CD14-positive monocyte (primary cell): ENCODE measurements at regions not wholly inside any gene's neighbourhood (a gene's known extent, or its start where the extent isn't known, plus 50 kb on each side); places are given as distances from the start of the nearest gene placed in this dataset.
A peak's percentile ranks its signal among the peaks of the same experiment; 100 is the strongest.

ENCODE experiments used
- DNase-seq, 3 donors: peaks; one replicate each; pipeline ENCODE4 v3.0.0-alpha.2; 2011 to 2022
- H2AFZ ChIP-seq: 2 replicates; pipeline ENCODE4 v1.6.0; 2012; ENCODE audit warnings: mild to moderate bottlenecking, low read depth, low read length, inconsistent platforms; ENCODE audit not compliant: insufficient read depth, poor library complexity, severe bottlenecking
- H3K27ac ChIP-seq, 2 donors: 1 replicate in 1 of 2; 2 replicates in 1 of 2; pipeline ENCODE4 v1.5.1; 2012 to 2013; ENCODE audit warnings: low read length in 2 of 2, control low read depth in 1 of 2, inconsistent platforms in 1 of 2, low read depth in 1 of 2, mild to moderate bottlenecking in 1 of 2
- H3K27me3 ChIP-seq, 2 donors: one replicate each; pipeline versions ENCODE4 v1.6.0 to v1.6.1; 2011 to 2013; ENCODE audit warnings: low read length in 2 of 2; ENCODE audit not compliant: control insufficient read depth in 2 of 2, insufficient read depth in 2 of 2
- H3K36me3 ChIP-seq, 2 donors: replicated peaks in 1 of 2; 1 replicate in 1 of 2; 2 replicates in 1 of 2; pipeline versions ENCODE4 v1.5.1 to v1.6.1; 2012 to 2013; ENCODE audit warnings: low read length in 2 of 2, control low read depth in 1 of 2, inconsistent platforms in 1 of 2, mild to moderate bottlenecking in 1 of 2; ENCODE audit not compliant: insufficient read depth in 2 of 2, control insufficient read depth in 1 of 2
- H3K4me1 ChIP-seq, 2 donors: 1 replicate in 1 of 2; 2 replicates in 1 of 2; pipeline versions ENCODE4 v1.5.1 to v1.6.1; 2012 to 2013; ENCODE audit warnings: low read length in 2 of 2, control low read depth in 1 of 2, inconsistent platforms in 1 of 2, mild to moderate bottlenecking in 1 of 2, moderate library complexity in 1 of 2; ENCODE audit not compliant: insufficient read depth in 2 of 2, control insufficient read depth in 1 of 2
- H3K4me2 ChIP-seq: replicated peaks from 2 replicates; pipeline ENCODE3; 2012; ENCODE audit warnings: low read length, moderate library complexity, mild to moderate bottlenecking; ENCODE audit not compliant: poor library complexity, severe bottlenecking; ENCODE audit errors: extremely low read depth
- H3K4me3 ChIP-seq, 3 experiments: fragments of 200-600 bp in 1 of 3; sonication (generic) in 1 of 3; replicated peaks in 1 of 3; 1 replicate in 2 of 3; 2 replicates in 1 of 3; pipeline ENCODE4 v1.5.1; 2011 to 2013; ENCODE audit warnings: low read length in 3 of 3, mild to moderate bottlenecking in 3 of 3, control low read depth in 2 of 3, low read depth in 2 of 3, inconsistent platforms in 1 of 3, moderate library complexity in 1 of 3
- H3K79me2 ChIP-seq: 2 replicates; pipeline ENCODE4 v1.6.0; 2012; ENCODE audit warnings: mild to moderate bottlenecking, control low read depth, inconsistent platforms, low read length, moderate library complexity; ENCODE audit not compliant: insufficient read depth
- H3K9ac ChIP-seq: 2 replicates; pipeline ENCODE4 v1.6.0; 2017; ENCODE audit warnings: low read length, mild to moderate bottlenecking; ENCODE audit not compliant: insufficient read depth, poor library complexity, severe bottlenecking
- H3K9me3 ChIP-seq, 2 donors: replicated peaks in 1 of 2; 1 replicate in 1 of 2; 2 replicates in 1 of 2; pipeline versions ENCODE4 v1.5.1 to v1.6.1; 2012 to 2013; ENCODE audit warnings: low read length in 2 of 2, control low read depth in 1 of 2; ENCODE audit not compliant: control insufficient read depth in 1 of 2, insufficient read depth in 1 of 2
- H4K20me1 ChIP-seq: 2 replicates; pipeline ENCODE4 v1.6.0; 2012; ENCODE audit warnings: mild to moderate bottlenecking, low read length, control low read depth, moderate library complexity; ENCODE audit not compliant: insufficient read depth
- H3K27ac Mint-ChIP-seq, 7 donors: one replicate each; pipeline ENCODE4 v1.8.0; 2020; ENCODE audit warnings: mild to moderate bottlenecking in 7 of 7, mixed read lengths in 7 of 7, moderate library complexity in 6 of 7, inconsistent platforms in 2 of 7
- H3K27me3 Mint-ChIP-seq, 3 donors: one replicate each; pipeline ENCODE4 v1.8.0; 2021 to 2022; ENCODE audit warnings: low read depth in 3 of 3, mild to moderate bottlenecking in 3 of 3, mixed read lengths in 3 of 3, moderate library complexity in 3 of 3, inconsistent platforms in 1 of 3
- H3K36me3 Mint-ChIP-seq, 2 donors: one replicate each; pipeline ENCODE4 v1.8.0; 2020; ENCODE audit warnings: mixed read lengths in 2 of 2, inconsistent platforms in 1 of 2, mild to moderate bottlenecking in 1 of 2
- H3K4me1 Mint-ChIP-seq: one replicate; pipeline ENCODE4 v1.8.0; 2020; ENCODE audit warnings: mild to moderate bottlenecking, mixed read lengths
- H3K4me3 Mint-ChIP-seq, 2 donors: one replicate each; pipeline ENCODE4 v1.8.0; 2020; ENCODE audit warnings: mild to moderate bottlenecking in 2 of 2, mixed read lengths in 2 of 2, moderate library complexity in 1 of 2
- H3K9me3 Mint-ChIP-seq, 7 donors: one replicate each; pipeline ENCODE4 v1.8.0; 2020 to 2022; ENCODE audit warnings: mixed read lengths in 7 of 7, mild to moderate bottlenecking in 6 of 7, moderate library complexity in 6 of 7, inconsistent platforms in 2 of 7
- CTCF ChIP-seq: fragments of 200-600 bp; IDR thresholded peaks from one replicate; pipeline ENCODE4 v1.8.0; 2022; ENCODE audit warnings: antibody characterized with exemption, mild to moderate bottlenecking
- WGBS: methylation state at CpG from one replicate; pipeline ENCODE4 v1.1.5; 2013; ENCODE audit warnings: missing lambda C conversion rate; ENCODE audit not compliant: insufficient coverage; 5-methylcytosine and 5-hydroxymethylcytosine counted together
- intact Hi-C, 2 donors: fragments of 100-400 bp; cut with micrococcal nuclease; formaldehyde crosslinking; loops; one replicate each; pipeline versions ENCODE4 v1.15.0 to v1.15.1; 2023

DNA sequence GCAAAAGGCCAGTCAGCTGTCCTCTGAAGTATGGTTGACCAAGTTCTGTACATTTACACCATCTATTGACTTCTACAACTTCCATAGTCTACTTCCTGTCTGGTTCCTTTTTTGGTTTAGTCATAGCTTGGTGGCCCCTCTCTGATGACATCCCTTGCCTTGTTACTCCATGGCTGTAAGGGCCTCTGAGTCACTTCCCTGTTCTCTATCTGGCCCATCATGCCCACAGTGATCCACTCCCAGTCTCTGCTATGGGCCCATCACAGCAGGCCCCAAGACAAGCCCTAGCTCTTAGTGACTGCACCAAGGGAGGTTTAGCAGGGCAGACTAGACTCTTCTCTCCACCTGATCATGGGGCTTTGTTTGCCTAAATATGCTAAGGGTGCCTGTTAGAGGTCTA lies 441.6 kb downstream of the HACE1 start:
- no peak overlapping the region for H3K9ac ChIP-seq
- H3K27me3 ChIP-seq, result no peaks in the 10 kb centered on the region
- no peaks in the 10 kb centered on the region for H3K9me3 ChIP-seq
- TF ChIP-seq CTCF, result no peak
- intact Hi-C loops, result no loop called here
- H3K36me3 ChIP-seq, result no peaks in the 10 kb centered on the region
- H3K4me3 Mint-ChIP-seq, result no peak overlapping the region
- H3K9me3 Mint-ChIP-seq, result peaks cover 2 to 23% (median 5%) of the 10 kb centered on the region in 7 donors
- H3K27me3 Mint-ChIP-seq, result peaks cover 0 to 2% (median 0%) of the 10 kb centered on the region in 3 donors
- H3K36me3 Mint-ChIP-seq, result no peaks in the 10 kb centered on the region
- no peak overlapping the region for H2AFZ ChIP-seq
- H3K4me3 ChIP-seq, result no peak overlapping the region
- H3K79me2 ChIP-seq, result no peaks in the 10 kb centered on the region
- no peaks in the 10 kb centered on the region for H4K20me1 ChIP-seq
- H3K4me1 ChIP-seq, result no peaks in the 10 kb centered on the region
- peak in 1 of 3 donors; percentile 59 for DNase-seq
- H3K27ac ChIP-seq, result no peak overlapping the region
- no peak overlapping the region for H3K27ac Mint-ChIP-seq
- no peaks in the 10 kb centered on the region for H3K4me1 Mint-ChIP-seq
- H3K4me2 ChIP-seq, result no peak overlapping the region

DNA sequence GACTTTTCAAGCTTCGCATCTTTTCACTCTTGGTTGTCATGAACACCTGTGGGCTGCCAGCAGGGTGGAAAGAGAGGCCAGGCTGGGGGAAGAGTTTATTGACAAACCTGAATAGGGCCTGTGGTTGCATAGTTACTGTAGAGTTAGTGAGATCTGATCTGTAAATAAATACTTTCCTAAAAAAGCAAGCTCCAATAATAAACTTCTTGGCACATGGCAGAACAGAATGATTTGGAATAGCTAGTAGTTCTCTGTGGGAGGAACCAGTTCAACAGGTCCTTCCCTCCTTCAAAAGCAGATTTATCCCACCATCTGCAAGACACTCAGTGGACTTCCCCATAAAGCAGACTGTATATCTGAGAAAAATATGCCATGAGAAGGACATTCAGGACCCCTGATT lies 445.0 kb downstream of the HACE1 start:
- H3K27me3 Mint-ChIP-seq, result peaks cover 0 to 4% (median 0%) of the 10 kb centered on the region in 3 donors
- Histone ChIP-seq H3K27me3 (no peaks in the 10 kb centered on the region), H3K36me3 (no peaks in the 10 kb centered on the region), H3K9ac (no peak overlapping the region), H2AFZ (no peak overlapping the region), H3K79me2 (no peaks in the 10 kb centered on the region), H3K27ac (no peak overlapping the region), H3K9me3 (peaks cover 8 to 10% of the 10 kb centered on the region in 2 donors), H3K4me1 (no peaks in the 10 kb centered on the region), H3K4me3 (no peak overlapping the region), H4K20me1 (no peaks in the 10 kb centered on the region), H3K4me2 (no peak overlapping the region)
- no CpG with 5 or more reads among the region's 1 CpG for WGBS
- no peak overlapping the region for H3K27ac Mint-ChIP-seq
- H3K4me3 Mint-ChIP-seq, result no peak overlapping the region
- TF ChIP-seq CTCF, result no peak
- intact Hi-C loops, result no loop called here
- DNase-seq, result no peak
- no peaks in the 10 kb centered on the region for H3K36me3 Mint-ChIP-seq
- H3K4me1 Mint-ChIP-seq, result no peaks in the 10 kb centered on the region
- H3K9me3 Mint-ChIP-seq, result peaks cover 2 to 29% (median 9%) of the 10 kb centered on the region in 7 donors
